GDM1 (cell line): ENCODE measurements at regions not wholly inside any gene's neighbourhood (a gene's known extent, or its start where the extent isn't known, plus 50 kb on each side); places are given as distances from the start of the nearest gene placed in this dataset.
A peak's percentile ranks its signal among the peaks of the same experiment; 100 is the strongest.
"Not testable (repeated sequence)": the region's sequence is repeated elsewhere in the genome, so short reads cannot be mapped to it uniquely, and the experiment has no call there.

Experiments used
- DNase-seq: peaks from one replicate; lab custom pipeline; 2025; lab: John Stamatoyannopoulos, UW

- no peak for DNase-seq
Measured at GRCh38 chr7:101708223-101708622, 79.1 kb upstream of the MYL10 start.

GRCh38 chr7:101712652-101713051, 83.6 kb upstream of the MYL10 start:
- no peak for DNase-seq

GRCh38 chr7:101714097-101714496, 85.0 kb upstream of the MYL10 start:
- DNase-seq = no peak

GRCh38 chr7:101717628-101718357, 88.7 kb upstream of the MYL10 start:
- no peak for DNase-seq

- DNase-seq = no peak
Measured at GRCh38 chr7:101718363-101719122, 89.4 kb upstream of the MYL10 start.

GRCh38 chr7:101719123-101719470, 90.0 kb upstream of the MYL10 start:
- DNase-seq = no peak

GRCh38 chr7:101720324-101720723, 91.2 kb upstream of the MYL10 start:
- DNase-seq = no peak

- DNase-seq = no peak
Measured at GRCh38 chr7:101722247-101722646, 93.2 kb upstream of the MYL10 start.

GRCh38 chr7:101723835-101724234, 93.6 kb upstream of the CUX1 start:
- no peak for DNase-seq

- DNase-seq = no peak
Measured at GRCh38 chr7:101724957-101725356, 92.5 kb upstream of the CUX1 start.

- DNase-seq = no peak
Measured at GRCh38 chr7:101725921-101726320, 91.5 kb upstream of the CUX1 start.

- DNase-seq = no peak
Measured at GRCh38 chr7:101727184-101727583, 90.2 kb upstream of the CUX1 start.

- DNase-seq = no peak
Measured at GRCh38 chr7:101728128-101728527, 89.3 kb upstream of the CUX1 start.

- not testable (repeated sequence) for DNase-seq
Measured at GRCh38 chr7:101728873-101729240, 88.6 kb upstream of the CUX1 start.

GRCh38 chr7:101729241-101729883, 88.1 kb upstream of the CUX1 start:
- DNase-seq = no peak

- DNase-seq = no peak
Measured at GRCh38 chr7:101731502-101732084, 85.8 kb upstream of the CUX1 start.

- no peak for DNase-seq
Measured at GRCh38 chr7:101733713-101734475, 83.5 kb upstream of the CUX1 start.

- no peak for DNase-seq
Measured at GRCh38 chr7:101736084-101736483, 81.3 kb upstream of the CUX1 start.

GRCh38 chr7:101739775-101740398, 77.5 kb upstream of the CUX1 start:
- DNase-seq = no peak

GRCh38 chr7:101740981-101741725, 76.3 kb upstream of the CUX1 start:
- DNase-seq = peak; percentile 78
